Right cardiac atrium (tissue), 5 donors: ENCODE measurements at regions not wholly inside any gene's neighbourhood (a gene's known extent, or its start where the extent isn't known, plus 50 kb on each side); places are given as distances from the start of the nearest gene placed in this dataset.

Experiments used
- ATAC-seq, 2 donors: fragments of 200-7000 bp; cut with Tn5 transposase; one replicate each; pipeline versions ENCODE4 v1.8.0 to v1.9.1; 2020; ENCODE audit warnings: moderate library complexity in 2 of 2, mild to moderate bottlenecking in 1 of 2
- DNase-seq, 3 donors: peaks; one replicate each; pipeline ENCODE4 v3.0.0-alpha.2; 2020
- H3K27ac ChIP-seq: one replicate; pipeline ENCODE4 v1.5.1; 2013; ENCODE audit warnings: mild to moderate bottlenecking, low read length, control low read depth, moderate library complexity
- H3K27me3 ChIP-seq: one replicate; pipeline ENCODE4 v1.6.1; 2013; ENCODE audit not compliant: control insufficient read depth, insufficient read depth
- H3K4me1 ChIP-seq: one replicate; pipeline ENCODE4 v1.6.1; 2013; ENCODE audit warnings: low read length; ENCODE audit not compliant: control insufficient read depth, insufficient read depth
- H3K4me3 ChIP-seq: one replicate; pipeline ENCODE4 v1.5.1; 2013; ENCODE audit warnings: low read length, control low read depth
- H3K9me3 ChIP-seq: one replicate; pipeline ENCODE4 v1.6.1; 2013; ENCODE audit warnings: low read length; ENCODE audit not compliant: control insufficient read depth
- WGBS: extraction: QIAGEN DNeasy Blood & Tissue Kit; methylation state at CpG from one replicate; pipeline ENCODE4 v1.1.7; 2013; 5-methylcytosine and 5-hydroxymethylcytosine counted together
- intact Hi-C, 4 donors: fragments of 100-400 bp; cut with DNase I; formaldehyde crosslinking; loops; one replicate each; pipeline versions ENCODE4 v1.11.0 to v1.14.0; 2022 to 2023
- donor health status: healthy with polysubstance abuse.
- donor health status: DM: no; HTN: yes; CAD: no.
- donor health status: DM: no; HTN: no; CAD: no.
- donor health status: DM: no; HTN: yes; CAD: no; lungs with severe emphysema.
- donor health status: DM: yes; HTN: yes; CAD: no.

- no peak overlapping the region for H3K4me3 ChIP-seq
- 27% methylated on average over 1 of the region's 1 CpG for WGBS
- intact Hi-C loops, result no loop called here
- no peak for DNase-seq
- H3K4me1 ChIP-seq, result no peaks in the 10 kb centered on the region
- no peaks in the 10 kb centered on the region for H3K9me3 ChIP-seq
- ATAC-seq, result no peak
- no peaks in the 10 kb centered on the region for H3K27me3 ChIP-seq
- no peak overlapping the region for H3K27ac ChIP-seq
These were observed 233.6 kb upstream of the SEMA3E start for GRCh38 chr7:83882551-83882950.

- intact Hi-C loops, result no loop called here
- Histone ChIP-seq H3K9me3 (no peaks in the 10 kb centered on the region), H3K27ac (no peak overlapping the region), H3K27me3 (no peaks in the 10 kb centered on the region), H3K4me3 (no peak overlapping the region), H3K4me1 (no peaks in the 10 kb centered on the region)
- ATAC-seq (no peak), DNase-seq (no peak)
- WGBS, result 82% methylated on average over 1 of the region's 1 CpG
These were observed 230.1 kb upstream of the SEMA3E start for GRCh38 chr7:83879063-83879462.

- H3K4me3 ChIP-seq, result no peak overlapping the region
- H3K27me3 ChIP-seq, result no peaks in the 10 kb centered on the region
- no peak overlapping the region for H3K27ac ChIP-seq
- H3K4me1 ChIP-seq, result no peaks in the 10 kb centered on the region
- intact Hi-C loops, result no loop called here
- ATAC-seq (no peak), DNase-seq (no peak)
- no peaks in the 10 kb centered on the region for H3K9me3 ChIP-seq
These were observed 229.7 kb upstream of the SEMA3E start for GRCh38 chr7:83878614-83879013.

GRCh38 chr7:83876593-83876992 lies 227.7 kb upstream of the SEMA3E start:
- no peak for DNase-seq
- WGBS, result 86% methylated on average over 2 of the region's 2 CpGs
- H3K27me3 ChIP-seq, result no peaks in the 10 kb centered on the region
- no peaks in the 10 kb centered on the region for H3K9me3 ChIP-seq
- intact Hi-C loops, result no loop called here
- H3K4me3 ChIP-seq, result no peak overlapping the region
- no peak overlapping the region for H3K27ac ChIP-seq
- no peak for ATAC-seq
- no peaks in the 10 kb centered on the region for H3K4me1 ChIP-seq

GRCh38 chr7:83873459-83873858 lies 224.5 kb upstream of the SEMA3E start:
- no peak overlapping the region for H3K4me3 ChIP-seq
- intact Hi-C loops, result no loop called here
- ATAC-seq (no peak), DNase-seq (no peak)
- WGBS, result 74% methylated on average over 4 of the region's 4 CpGs
- no peaks in the 10 kb centered on the region for H3K27me3 ChIP-seq
- H3K27ac ChIP-seq, result no peak overlapping the region
- H3K4me1 ChIP-seq, result no peaks in the 10 kb centered on the region
- H3K9me3 ChIP-seq, result no peaks in the 10 kb centered on the region

GRCh38 chr7:83872501-83872900 lies 223.6 kb upstream of the SEMA3E start:
- no peak overlapping the region for H3K4me3 ChIP-seq
- no peaks in the 10 kb centered on the region for H3K4me1 ChIP-seq
- intact Hi-C loops, result no loop called here
- 76% methylated on average over 4 of the region's 4 CpGs for WGBS
- no peaks in the 10 kb centered on the region for H3K9me3 ChIP-seq
- no peak for DNase-seq
- no peak for ATAC-seq
- H3K27me3 ChIP-seq, result no peaks in the 10 kb centered on the region
- H3K27ac ChIP-seq, result no peak overlapping the region

GRCh38 chr7:83870515-83870914 lies 221.6 kb upstream of the SEMA3E start:
- intact Hi-C loops, result no loop called here
- no peak overlapping the region for H3K27ac ChIP-seq
- no peak for ATAC-seq
- no peaks in the 10 kb centered on the region for H3K27me3 ChIP-seq
- H3K9me3 ChIP-seq, result no peaks in the 10 kb centered on the region
- 45% methylated on average over 1 of the region's 1 CpG for WGBS
- H3K4me1 ChIP-seq, result no peaks in the 10 kb centered on the region
- H3K4me3 ChIP-seq, result no peak overlapping the region
- no peak for DNase-seq

- no peaks in the 10 kb centered on the region for H3K27me3 ChIP-seq
- WGBS, result 69% methylated on average over 2 of the region's 2 CpGs
- H3K9me3 ChIP-seq, result no peaks in the 10 kb centered on the region
- ATAC-seq, result no peak
- H3K4me1 ChIP-seq, result no peaks in the 10 kb centered on the region
- intact Hi-C loops, result no loop called here
- DNase-seq, result no peak
- H3K27ac ChIP-seq, result no peak overlapping the region
- H3K4me3 ChIP-seq, result no peak overlapping the region
These were observed 217.6 kb upstream of the SEMA3E start for GRCh38 chr7:83866582-83866981.

GRCh38 chr7:83864551-83864950 lies 215.6 kb upstream of the SEMA3E start:
- Histone ChIP-seq H3K9me3 (no peaks in the 10 kb centered on the region), H3K4me3 (no peak overlapping the region), H3K4me1 (no peaks in the 10 kb centered on the region), H3K27me3 (no peaks in the 10 kb centered on the region), H3K27ac (no peak overlapping the region)
- ATAC-seq (no peak), DNase-seq (no peak)
- 79% methylated on average over 2 of the region's 2 CpGs for WGBS
- intact Hi-C loops, result no loop called here

- WGBS, result 88% methylated on average over 2 of the region's 2 CpGs
- Histone ChIP-seq H3K4me1 (no peaks in the 10 kb centered on the region), H3K27ac (no peak overlapping the region), H3K27me3 (no peaks in the 10 kb centered on the region), H3K9me3 (no peaks in the 10 kb centered on the region), H3K4me3 (no peak overlapping the region)
- intact Hi-C loops, result no loop called here
- DNase-seq (no peak), ATAC-seq (no peak)
These were observed 215.0 kb upstream of the SEMA3E start for GRCh38 chr7:83863906-83864305.

GRCh38 chr7:83861876-83862275 lies 212.9 kb upstream of the SEMA3E start:
- no peak overlapping the region for H3K4me3 ChIP-seq
- DNase-seq, result no peak
- intact Hi-C loops, result no loop called here
- H3K9me3 ChIP-seq, result no peaks in the 10 kb centered on the region
- no peak for ATAC-seq
- no peak overlapping the region for H3K27ac ChIP-seq
- no peaks in the 10 kb centered on the region for H3K4me1 ChIP-seq
- no peaks in the 10 kb centered on the region for H3K27me3 ChIP-seq
- 87% methylated on average over 3 of the region's 3 CpGs for WGBS

- no peaks in the 10 kb centered on the region for H3K27me3 ChIP-seq
- intact Hi-C loops, result no loop called here
- no peaks in the 10 kb centered on the region for H3K9me3 ChIP-seq
- 58% methylated on average over 1 of the region's 1 CpG for WGBS
- DNase-seq (no peak), ATAC-seq (no peak)
- no peak overlapping the region for H3K27ac ChIP-seq
- H3K4me1 ChIP-seq, result no peaks in the 10 kb centered on the region
- H3K4me3 ChIP-seq, result no peak overlapping the region
These were observed 210.9 kb upstream of the SEMA3E start for GRCh38 chr7:83859827-83860226.
